PC-3 (cell line): ENCODE measurements at regions not wholly inside any gene's neighbourhood (a gene's known extent, or its start where the extent isn't known, plus 50 kb on each side); places are given as distances from the start of the nearest gene placed in this dataset.

Source experiments
- ATAC-seq: fragments of 200-7000 bp; cut with Tn5 transposase; 2 replicates; pipeline ENCODE4 v1.9.1; 2020; ENCODE audit warnings: mild to moderate bottlenecking, moderate library complexity
- BruUV-seq: library from RNA; stranded (reverse); fragments of 400-500 nt; replicated peaks from 2 replicates; lab custom pipeline; 2021; lab: Mats Ljungman, UMichigan
- CTCF ChIA-PET: fragments of 300-600 bp; sonication (Branson Sonifier 250); formaldehyde crosslinking; loops from one replicate; lab custom pipeline; 2022; ENCODE audit warnings: antibody characterized with exemption; lab: Charles Lee
- POLR2A ChIA-PET: fragments of 300-600 bp; sonication (Branson Sonifier 250); formaldehyde crosslinking; loops from one replicate; lab custom pipeline; 2022; ENCODE audit warnings: antibody characterized with exemption; ENCODE audit not compliant: unreplicated experiment; lab: Charles Lee
- DNase-seq: peaks from one replicate; pipeline ENCODE4 v3.0.0-alpha.2; 2015
- H2AFZ ChIP-seq: fragments of 300-600 bp; sonication (generic); 2 replicates; pipeline ENCODE4 v1.6.0; 2016; ENCODE audit warnings: antibody characterized with exemption, low read length
- H3F3A ChIP-seq: fragments of 300-600 bp; sonication (generic); one replicate; pipeline ENCODE4 v1.6.0; 2017; ENCODE audit warnings: antibody characterized with exemption, low read length, control low read depth, mild to moderate bottlenecking; ENCODE audit not compliant: unreplicated experiment
- H3K27ac ChIP-seq: fragments of 300-600 bp; sonication (generic); 2 replicates; pipeline ENCODE4 v1.5.1; 2016; ENCODE audit warnings: mild to moderate bottlenecking, low read length
- H3K27me3 ChIP-seq: fragments of 300-600 bp; sonication (generic); 2 replicates; pipeline ENCODE4 v1.6.1; 2016; ENCODE audit warnings: low read length, mixed read lengths
- H3K36me3 ChIP-seq: fragments of 300-600 bp; sonication (generic); 2 replicates; pipeline ENCODE4 v1.6.1; 2016; ENCODE audit warnings: low read depth, mixed run types, low read length, mixed read lengths
- H3K4me1 ChIP-seq: fragments of 300-600 bp; sonication (generic); 2 replicates; pipeline ENCODE4 v1.5.1; 2016; ENCODE audit warnings: low read length; ENCODE audit not compliant: insufficient read depth
- H3K4me2 ChIP-seq: fragments of 300-600 bp; sonication (generic); 2 replicates; pipeline ENCODE4 v1.6.0; 2016; ENCODE audit warnings: low read length
- H3K4me3 ChIP-seq: fragments of 300-600 bp; sonication (generic); 2 replicates; pipeline ENCODE4 v1.5.1; 2016; ENCODE audit warnings: mild to moderate bottlenecking, low read length, mixed read lengths
- H3K79me2 ChIP-seq: fragments of 300-600 bp; sonication (generic); 2 replicates; pipeline ENCODE4 v1.6.1; 2017; ENCODE audit warnings: low read length, mixed read lengths
- H3K9ac ChIP-seq: fragments of 300-600 bp; sonication (generic); 2 replicates; pipeline ENCODE4 v1.6.0; 2016; ENCODE audit warnings: mild to moderate bottlenecking, low read length
- H3K9me2 ChIP-seq: fragments of 300-600 bp; sonication (generic); replicated peaks from 2 replicates; pipeline ENCODE4 v1.6.1; 2016; ENCODE audit warnings: mixed run types, low read length, mixed read lengths
- H3K9me3 ChIP-seq: fragments of 300-600 bp; sonication (generic); 2 replicates; pipeline ENCODE4 v1.6.1; 2016; ENCODE audit warnings: low read length, mixed read lengths
- H4K20me1 ChIP-seq: fragments of 300-600 bp; sonication (generic); 2 replicates; pipeline ENCODE4 v1.6.1; 2016; ENCODE audit warnings: low read length, mixed read lengths
- EZH2 ChIP-seq: fragments of 300-600 bp; sonication (generic); IDR thresholded peaks from one replicate; pipeline ENCODE4 v1.6.1; 2017; ENCODE audit warnings: antibody characterized with exemption, mild to moderate bottlenecking, low read length; ENCODE audit not compliant: unreplicated experiment
- EZH2phosphoT487 ChIP-seq: fragments of 300-600 bp; sonication (generic); IDR thresholded peaks from 2 replicates; pipeline ENCODE4 v1.6.1; 2018; ENCODE audit warnings: mild to moderate bottlenecking, antibody characterized with exemption, low read length, borderline replicate concordance
- intact Hi-C: fragments of 100-400 bp; cut with micrococcal nuclease; formaldehyde crosslinking; loops from 2 replicates; pipeline ENCODE4 v1.9.0; 2023
- TF ChIP-seq, protein P1 (sequence below): fragments of 300-600 bp; sonication (generic); conservative IDR thresholded peaks from 2 replicates; pipeline ENCODE4 v1.5.1; 2017; ENCODE audit warnings: antibody characterized with exemption, low read depth, mild to moderate bottlenecking, low read length

DNA sequence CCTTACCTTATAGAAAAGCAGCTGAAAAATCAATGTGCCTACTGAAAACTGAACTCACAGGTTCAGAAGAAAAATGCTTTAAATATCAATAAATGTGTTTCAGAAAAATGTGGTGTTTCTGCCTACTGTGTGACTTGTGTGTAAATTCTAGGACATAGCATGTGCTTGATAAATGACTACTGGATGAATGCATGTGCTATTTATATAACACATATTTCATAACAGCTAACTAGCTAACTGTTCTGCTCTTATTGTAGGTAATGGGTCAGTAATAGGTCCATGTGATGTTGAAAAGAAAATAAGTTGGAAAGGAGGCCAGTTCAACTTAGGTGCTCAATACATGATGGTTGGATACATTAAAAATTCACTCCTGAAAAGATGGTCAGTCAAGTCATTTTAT, 993.0 kb upstream of the LCORL start:
- Histone ChIP-seq H3K9ac (no peak overlapping the region), H3K4me2 (no peak overlapping the region), H3K4me3 (no peak overlapping the region), H3K4me1 (no peaks in the 10 kb centered on the region), H3K79me2 (no peaks in the 10 kb centered on the region), H3F3A (no peaks in the 10 kb centered on the region), H3K36me3 (no peaks in the 10 kb centered on the region), H2AFZ (no peak overlapping the region), H3K9me3 (no peaks in the 10 kb centered on the region), H3K27me3 (no peaks in the 10 kb centered on the region), H3K9me2 (no peaks in the 10 kb centered on the region), H3K27ac (no peak overlapping the region), H4K20me1 (no peaks in the 10 kb centered on the region)
- DNase-seq (no peak), ATAC-seq (no peak)
- TF ChIP-seq EZH2phosphoT487 (no peak), EZH2 (no peak)
- TF ChIP-seq, protein P1, sequence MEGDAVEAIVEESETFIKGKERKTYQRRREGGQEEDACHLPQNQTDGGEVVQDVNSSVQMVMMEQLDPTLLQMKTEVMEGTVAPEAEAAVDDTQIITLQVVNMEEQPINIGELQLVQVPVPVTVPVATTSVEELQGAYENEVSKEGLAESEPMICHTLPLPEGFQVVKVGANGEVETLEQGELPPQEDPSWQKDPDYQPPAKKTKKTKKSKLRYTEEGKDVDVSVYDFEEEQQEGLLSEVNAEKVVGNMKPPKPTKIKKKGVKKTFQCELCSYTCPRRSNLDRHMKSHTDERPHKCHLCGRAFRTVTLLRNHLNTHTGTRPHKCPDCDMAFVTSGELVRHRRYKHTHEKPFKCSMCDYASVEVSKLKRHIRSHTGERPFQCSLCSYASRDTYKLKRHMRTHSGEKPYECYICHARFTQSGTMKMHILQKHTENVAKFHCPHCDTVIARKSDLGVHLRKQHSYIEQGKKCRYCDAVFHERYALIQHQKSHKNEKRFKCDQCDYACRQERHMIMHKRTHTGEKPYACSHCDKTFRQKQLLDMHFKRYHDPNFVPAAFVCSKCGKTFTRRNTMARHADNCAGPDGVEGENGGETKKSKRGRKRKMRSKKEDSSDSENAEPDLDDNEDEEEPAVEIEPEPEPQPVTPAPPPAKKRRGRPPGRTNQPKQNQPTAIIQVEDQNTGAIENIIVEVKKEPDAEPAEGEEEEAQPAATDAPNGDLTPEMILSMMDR, result no peak
- BruUV-seq, result no TSS peak
- ChIA-PET CTCF (no interaction called here), POLR2A (no interaction called here)
- intact Hi-C loops, result no loop called here

DNA sequence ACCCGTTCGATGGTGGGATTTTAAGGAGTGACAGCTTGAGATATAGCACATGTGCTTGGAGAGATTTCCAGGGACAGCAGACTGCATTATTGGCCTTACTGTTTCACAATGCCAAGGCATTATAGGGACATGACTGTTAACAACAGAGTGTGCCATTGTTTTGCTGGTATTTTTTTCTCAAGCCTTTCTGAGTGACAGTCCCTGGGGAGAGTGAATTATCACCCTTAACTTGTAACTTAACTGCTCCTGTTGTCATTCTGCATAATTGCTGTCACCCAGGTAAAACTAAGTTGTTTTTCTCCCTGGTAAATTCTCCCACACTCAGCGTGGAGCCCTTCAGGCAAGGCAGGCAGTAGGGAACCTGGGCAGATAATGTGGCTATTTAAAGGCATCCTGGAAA, 989.2 kb upstream of the LCORL start:
- no peak overlapping the region for H3K27ac ChIP-seq
- no peaks in the 10 kb centered on the region for H4K20me1 ChIP-seq
- H3K79me2 ChIP-seq, result no peaks in the 10 kb centered on the region
- no peak for DNase-seq
- H3K27me3 ChIP-seq, result no peaks in the 10 kb centered on the region
- TF ChIP-seq EZH2phosphoT487 (no peak), EZH2 (no peak)
- TF ChIP-seq, protein P1, result no peak
- no peaks in the 10 kb centered on the region for H3K4me1 ChIP-seq
- no peak for ATAC-seq
- no peaks in the 10 kb centered on the region for H3K36me3 ChIP-seq
- ChIA-PET CTCF (no interaction called here), POLR2A (no interaction called here)
- H3K9ac ChIP-seq, result no peak overlapping the region
- no peaks in the 10 kb centered on the region for H3K9me2 ChIP-seq
- no peaks in the 10 kb centered on the region for H3K9me3 ChIP-seq
- H2AFZ ChIP-seq, result no peak overlapping the region
- no TSS peak for BruUV-seq
- intact Hi-C loops, result no loop called here
- H3K4me2 ChIP-seq, result no peak overlapping the region
- no peak overlapping the region for H3K4me3 ChIP-seq
- no peaks in the 10 kb centered on the region for H3F3A ChIP-seq

DNA sequence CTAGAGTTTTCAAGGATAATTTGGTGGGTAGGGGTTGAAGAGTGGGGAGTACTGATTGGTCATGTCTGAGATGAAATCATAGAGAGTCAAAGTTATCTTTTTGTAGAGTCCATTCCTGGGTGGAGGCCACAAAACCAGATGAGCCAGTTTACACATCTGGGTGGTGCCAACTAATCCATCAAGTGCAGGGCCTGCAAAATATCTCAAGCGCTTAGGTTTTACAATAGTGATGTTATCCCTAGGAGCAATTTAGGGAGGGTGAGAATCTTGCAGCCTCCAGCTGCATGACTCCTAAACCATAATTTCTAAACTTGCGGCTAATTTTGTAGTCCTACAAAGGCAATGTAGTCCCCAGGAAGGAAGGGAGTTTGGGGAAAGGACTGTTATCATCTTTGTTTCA, 988.3 kb upstream of the LCORL start:
- no peak for ATAC-seq
- H2AFZ ChIP-seq, result no peak overlapping the region
- H3K79me2 ChIP-seq, result no peaks in the 10 kb centered on the region
- CTCF ChIA-PET, result no interaction called here
- H3K36me3 ChIP-seq, result no peaks in the 10 kb centered on the region
- H3K4me3 ChIP-seq, result no peak overlapping the region
- DNase-seq, result no peak
- no peak overlapping the region for H3K9ac ChIP-seq
- H3K27ac ChIP-seq, result no peak overlapping the region
- H3F3A ChIP-seq, result no peaks in the 10 kb centered on the region
- no peak for TF ChIP-seq EZH2phosphoT487
- TF ChIP-seq, protein P1, result no peak
- TF ChIP-seq EZH2, result no peak
- no peaks in the 10 kb centered on the region for H4K20me1 ChIP-seq
- H3K27me3 ChIP-seq, result no peaks in the 10 kb centered on the region
- no TSS peak for BruUV-seq
- POLR2A ChIA-PET, result no interaction called here
- no peaks in the 10 kb centered on the region for H3K9me2 ChIP-seq
- intact Hi-C loops, result no loop called here
- H3K4me1 ChIP-seq, result no peaks in the 10 kb centered on the region
- no peaks in the 10 kb centered on the region for H3K9me3 ChIP-seq
- no peak overlapping the region for H3K4me2 ChIP-seq
